Coronary artery (tissue), 2 donors: ENCODE measurements at regions not wholly inside any gene's neighbourhood (a gene's known extent, or its start where the extent isn't known, plus 50 kb on each side); places are given as distances from the start of the nearest gene placed in this dataset.

Experiments
- DNase-seq: peaks from one replicate; pipeline ENCODE4 v3.0.0-alpha.2; 2017; ENCODE audit warnings: low spot score
- H3K27ac ChIP-seq, 2 donors: fragments of 200-600 bp; sonication (generic); one replicate each; pipeline ENCODE4 v1.5.1; 2016 to 2019
- H3K4me3 ChIP-seq: fragments of 200-600 bp; sonication (generic); 2 replicates; pipeline ENCODE4 v1.5.1; 2016; ENCODE audit warnings: mild to moderate bottlenecking, moderate library complexity
- CTCF ChIP-seq: fragments of 200-600 bp; sonication (generic); IDR thresholded peaks from one replicate; pipeline ENCODE4 v1.5.1; 2019; ENCODE audit warnings: antibody characterized with exemption

DNA sequence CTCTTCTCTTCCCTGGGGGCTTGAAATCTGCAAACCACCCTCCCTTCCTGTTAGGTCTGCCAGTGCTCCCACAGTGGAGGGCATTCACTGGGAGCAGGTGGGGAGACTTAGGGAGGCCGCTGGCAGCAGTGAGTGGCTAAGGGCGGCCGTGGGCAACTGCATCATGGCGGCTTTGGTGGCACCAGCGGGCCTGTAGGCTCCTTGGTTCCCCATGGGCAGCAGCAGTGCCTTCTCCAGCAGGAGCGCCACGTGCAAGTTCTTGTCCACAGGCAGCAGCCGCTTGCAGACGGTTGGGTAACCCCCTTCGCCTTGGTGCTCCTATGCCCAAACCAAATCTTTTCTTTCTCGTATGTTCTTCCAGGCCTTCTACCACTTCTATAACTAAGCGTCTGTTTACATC is 158.2 kb downstream of the SREK1 start:
- H3K27ac ChIP-seq: no peak overlapping the region
- no peak overlapping the region for H3K4me3 ChIP-seq
- TF ChIP-seq CTCF: no peak
- DNase-seq: no peak

DNA sequence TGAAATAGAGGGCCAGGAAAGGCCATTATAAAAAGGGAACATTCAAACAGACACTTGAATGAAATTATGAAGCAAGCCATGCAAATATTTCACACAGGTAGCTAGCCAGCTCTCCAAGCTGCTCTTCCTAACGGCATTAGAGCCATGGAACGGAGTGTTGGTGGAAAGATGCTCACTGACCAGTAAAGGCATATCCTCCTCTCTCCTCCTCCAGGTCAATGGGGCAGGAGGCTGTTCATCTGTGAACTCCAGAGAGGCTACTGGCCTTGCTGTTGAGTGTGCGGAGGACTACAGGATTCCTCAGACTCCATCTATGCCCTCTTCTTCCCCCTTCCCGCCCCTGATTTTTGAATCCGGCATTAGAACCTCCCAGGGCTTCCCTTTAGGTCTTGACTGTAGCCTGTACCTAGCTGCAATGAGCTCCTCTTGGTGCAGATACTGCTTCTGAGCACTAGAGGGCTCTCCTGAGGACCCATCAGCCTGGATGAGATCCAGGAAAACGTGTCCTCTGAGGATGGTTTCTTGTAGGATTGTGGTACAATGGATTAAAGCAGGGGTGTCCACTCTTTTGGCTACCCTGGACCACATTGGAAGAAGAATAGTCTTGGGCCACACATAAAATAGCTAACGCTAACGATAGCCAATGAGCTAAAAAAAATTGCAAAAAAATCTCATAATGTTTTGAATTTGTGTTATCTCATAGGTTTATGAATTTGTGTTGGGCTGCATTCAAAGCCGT is 162.2 kb downstream of the SREK1 start:
- H3K27ac ChIP-seq: no peak overlapping the region
- no peak overlapping the region for H3K4me3 ChIP-seq
- peak; percentile 66 for TF ChIP-seq CTCF
- no peak for DNase-seq

GRCh38 chr5:66306844-66307315 is 162.8 kb downstream of the SREK1 start:
- no peak overlapping the region for H3K4me3 ChIP-seq
- no peak overlapping the region for H3K27ac ChIP-seq
- no peak for TF ChIP-seq CTCF
- no peak for DNase-seq

DNA sequence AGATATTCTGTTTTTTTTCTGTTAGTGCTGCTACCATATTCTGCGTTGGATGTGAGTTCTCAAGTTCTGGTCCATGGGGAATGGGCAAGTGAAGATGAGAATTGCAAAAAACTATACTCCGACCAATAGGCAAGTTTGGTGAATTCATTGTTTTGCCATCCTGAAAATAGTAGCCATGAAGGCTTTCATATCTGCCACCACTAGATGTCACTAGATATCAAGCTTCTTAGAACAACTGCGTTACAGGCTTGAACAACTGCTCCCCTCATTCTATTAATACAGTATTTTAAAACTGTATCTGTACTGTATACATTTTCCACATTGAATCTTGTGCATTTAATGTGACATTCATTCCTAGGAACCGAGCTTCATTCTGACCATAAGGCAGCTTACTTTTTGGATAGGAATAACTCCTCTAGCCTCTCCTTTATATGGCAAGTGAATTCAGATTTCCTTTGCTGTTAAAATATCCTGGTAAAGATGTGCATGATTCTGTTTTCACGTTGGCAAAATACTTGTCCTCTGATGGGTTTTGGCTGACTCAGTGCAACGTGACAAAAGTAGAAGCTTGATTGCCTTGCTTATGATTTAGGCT is 163.6 kb downstream of the SREK1 start:
- Histone ChIP-seq H3K27ac (no peak overlapping the region), H3K4me3 (no peak overlapping the region)
- TF ChIP-seq CTCF: peak; percentile 71
- DNase-seq: no peak

GRCh38 chr5:66312266-66312665 is 168.2 kb downstream of the SREK1 start:
- TF ChIP-seq CTCF: no peak
- DNase-seq: no peak
- Histone ChIP-seq H3K27ac (no peak overlapping the region), H3K4me3 (no peak overlapping the region)

- no peak overlapping the region for H3K27ac ChIP-seq
- no peak for DNase-seq
- no peak for TF ChIP-seq CTCF
- no peak overlapping the region for H3K4me3 ChIP-seq
Observed at GRCh38 chr5:66315784-66316183, 171.7 kb downstream of the SREK1 start.
